ENCODE measurements at regions not wholly inside any gene's neighbourhood (a gene's known extent, or its start where the extent isn't known, plus 50 kb on each side); places are given as distances from the start of the nearest gene placed in this dataset.

DNA sequence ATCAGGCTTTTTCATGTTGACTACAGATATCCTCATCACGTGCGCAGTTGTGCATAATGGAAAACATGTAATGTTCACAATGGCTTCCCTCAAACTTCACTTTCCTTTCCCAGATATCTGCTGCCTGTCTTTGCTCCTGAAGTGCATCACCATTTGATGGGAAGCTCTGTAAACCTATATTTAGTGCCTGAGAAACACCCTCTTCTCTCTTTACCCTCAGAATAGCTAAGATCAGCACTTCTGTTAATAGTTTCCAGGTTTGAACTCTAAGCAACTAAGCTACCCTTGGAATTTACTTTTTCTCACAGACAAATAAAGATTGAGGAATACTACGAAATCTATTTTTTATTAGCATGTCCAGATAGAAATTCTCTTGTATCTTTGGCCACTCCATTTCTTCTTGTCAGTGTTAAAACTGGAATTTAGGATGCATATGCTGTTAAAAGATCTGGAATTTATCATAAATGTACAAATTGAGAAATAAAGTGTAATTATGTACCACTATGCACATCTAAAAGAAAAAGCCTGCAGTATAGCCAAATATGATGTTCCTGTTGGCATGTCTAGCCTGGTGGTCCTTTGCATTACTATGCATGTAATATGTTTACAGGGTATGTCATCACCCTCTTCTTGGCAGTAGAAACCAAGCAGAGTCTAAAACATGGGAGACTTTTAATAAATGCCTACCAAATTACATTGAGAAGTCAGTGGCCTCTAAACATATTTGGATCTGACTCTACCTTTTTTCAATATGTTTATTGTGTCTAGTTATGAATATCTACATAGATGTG lies 278.7 kb downstream of the FIGN start:
- no peak for DNase-seq (ENCODE audit: low spot score)

DNA sequence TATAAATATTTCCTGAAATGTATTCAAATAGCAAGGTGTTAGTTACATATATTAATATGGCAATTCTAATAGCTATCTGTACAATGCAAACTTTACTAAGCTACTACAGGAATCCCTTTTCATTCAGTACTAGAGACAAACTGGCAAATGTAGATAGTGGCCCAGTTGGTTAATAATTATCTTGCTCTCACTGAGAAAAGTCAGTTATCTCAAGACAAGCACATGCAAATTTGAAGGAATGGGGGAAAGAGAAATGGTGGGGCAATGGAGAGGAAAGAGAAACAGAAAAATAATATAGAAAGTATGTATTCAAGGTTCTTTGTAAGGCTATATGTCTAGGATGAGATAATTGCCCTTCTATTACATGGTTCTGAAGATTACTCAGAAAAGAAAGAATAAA lies 280.0 kb downstream of the FIGN start:
- no peak for DNase-seq (ENCODE audit: low spot score)

DNA sequence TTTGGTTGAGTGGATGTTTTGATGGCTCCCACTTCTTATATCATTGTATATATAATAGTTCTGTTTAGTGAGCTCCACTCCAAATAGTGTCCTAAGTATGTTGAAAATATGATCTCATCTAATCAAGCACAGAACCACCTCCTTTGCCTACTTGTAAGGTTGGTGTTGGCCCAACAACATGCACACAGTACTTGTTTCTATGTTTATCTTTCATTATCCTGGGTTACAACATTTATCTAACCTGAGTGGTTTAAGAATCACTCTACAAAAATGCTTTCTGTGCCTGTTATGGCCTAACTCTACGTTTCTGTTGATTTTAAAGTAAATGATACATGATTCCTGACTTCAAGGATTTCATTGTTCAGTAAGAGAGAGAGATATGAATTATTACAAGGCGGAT lies 281.9 kb downstream of the FIGN start:
- no peak for DNase-seq (ENCODE audit: low spot score)

DNA sequence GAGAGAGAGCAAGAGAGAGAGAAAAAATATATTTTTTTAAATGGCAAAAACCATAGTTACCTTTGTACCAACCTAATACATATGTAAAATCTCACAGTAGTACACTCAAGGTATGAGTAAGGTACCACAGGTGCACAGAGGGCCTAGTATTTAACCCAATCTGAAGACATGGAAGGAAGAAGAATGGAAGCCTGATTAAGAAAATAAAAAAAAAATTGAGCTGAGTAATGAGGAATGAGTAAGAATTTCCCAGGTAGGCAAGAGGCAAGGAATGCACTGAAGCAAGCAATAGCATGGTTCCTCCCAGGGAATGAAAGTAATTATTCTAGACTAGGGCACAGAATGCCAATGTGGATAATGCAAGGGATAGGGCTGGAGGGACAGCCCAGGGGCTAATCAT lies 294.2 kb downstream of the FIGN start:
- no peak for DNase-seq (ENCODE audit: low spot score)

DNA sequence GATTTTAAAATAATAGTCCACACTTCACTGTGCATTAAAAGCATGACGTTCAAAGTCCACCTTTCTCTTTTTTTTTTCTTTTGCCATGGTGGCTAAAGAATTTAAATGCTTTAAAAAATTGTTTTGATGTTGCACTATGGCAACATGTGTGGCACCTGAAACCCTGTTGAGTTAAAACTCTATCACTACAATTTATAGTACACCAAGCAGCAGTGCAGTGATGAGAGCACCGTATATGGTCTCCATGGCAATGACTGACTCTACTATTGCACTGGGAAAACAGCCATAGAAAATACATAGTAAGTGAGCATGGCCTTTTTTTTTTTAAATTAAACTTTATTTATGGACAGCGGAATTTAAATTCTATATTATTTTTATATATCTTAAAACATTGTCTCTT lies 298.8 kb downstream of the FIGN start:
- DNase-seq (ENCODE audit: low spot score): no peak

DNA sequence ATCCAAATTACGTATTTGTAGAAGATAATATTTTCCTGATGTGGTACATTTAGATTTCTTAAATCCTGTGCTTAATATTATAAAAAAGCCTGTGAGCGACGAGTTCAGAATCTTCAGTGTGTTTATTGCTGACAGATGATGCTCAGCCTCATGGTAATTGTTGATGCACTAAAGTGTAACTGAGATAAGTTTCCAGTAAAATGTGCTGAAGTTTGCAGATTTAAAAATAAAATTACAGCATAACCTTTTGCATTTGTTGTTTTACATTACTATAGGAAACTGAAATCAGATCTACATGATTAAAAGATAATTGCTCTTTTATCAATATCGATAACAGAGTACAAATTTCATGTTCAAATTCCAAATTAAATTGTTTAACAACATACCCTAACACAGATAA lies 307.6 kb downstream of the FIGN start:
- DNase-seq (ENCODE audit: low spot score): no peak

DNA sequence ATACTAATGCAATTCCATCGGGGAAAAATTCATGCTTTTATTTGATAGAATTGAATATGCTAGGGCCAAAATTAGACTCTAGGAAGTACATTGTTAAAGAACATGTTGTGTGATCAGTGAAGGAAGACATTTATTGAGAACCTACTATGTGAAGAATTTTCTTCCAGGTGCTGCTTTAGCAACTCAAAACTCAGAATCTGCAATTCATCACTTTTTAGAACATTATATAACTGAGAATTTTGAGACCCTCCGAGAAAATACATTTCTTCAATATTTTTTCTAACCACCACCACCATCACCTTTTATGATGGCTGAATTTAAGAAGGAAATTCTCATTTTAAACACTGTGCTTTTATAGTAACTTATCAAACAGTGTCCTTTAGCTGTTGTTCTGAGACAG lies 315.2 kb downstream of the FIGN start:
- no peak for DNase-seq (ENCODE audit: low spot score)

DNA sequence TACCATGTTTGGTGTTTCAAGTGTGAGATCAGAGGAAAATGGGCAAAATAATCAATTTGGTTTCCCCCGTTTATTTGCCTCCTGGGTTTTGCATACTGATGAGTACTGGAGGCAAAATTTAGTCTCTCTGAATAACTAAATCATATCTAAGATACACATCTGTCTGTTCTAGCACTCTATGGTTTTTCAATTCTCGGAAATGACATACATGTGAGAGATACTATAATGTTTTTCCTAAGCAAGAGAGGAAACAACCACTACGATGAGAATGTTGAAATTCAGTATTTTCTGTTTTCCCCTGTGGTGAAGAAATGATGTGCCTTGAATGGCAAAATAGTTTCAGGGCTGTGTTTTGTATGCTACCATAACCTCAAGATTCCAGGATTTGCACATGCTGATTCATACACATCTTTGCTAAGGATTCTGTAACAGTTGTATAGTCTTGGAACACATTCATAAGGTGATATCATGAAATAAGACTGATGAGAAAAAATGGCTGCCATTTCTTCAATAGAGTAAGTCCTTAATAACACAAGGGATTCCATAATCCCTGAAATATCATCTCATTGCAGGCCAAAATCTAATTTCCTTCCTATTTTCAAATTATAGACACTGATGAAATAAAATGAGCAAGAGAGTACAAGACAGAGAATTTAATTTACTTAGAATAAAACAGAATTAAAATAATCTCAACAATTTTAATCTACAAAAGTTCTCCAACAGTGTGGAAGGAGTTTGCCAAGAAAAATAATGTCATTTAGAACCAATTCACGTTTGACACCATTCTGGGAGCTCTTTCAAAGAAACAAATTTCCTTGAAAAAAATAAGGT lies 316.6 kb downstream of the FIGN start:
- DNase-seq (ENCODE audit: low spot score): no peak

DNA sequence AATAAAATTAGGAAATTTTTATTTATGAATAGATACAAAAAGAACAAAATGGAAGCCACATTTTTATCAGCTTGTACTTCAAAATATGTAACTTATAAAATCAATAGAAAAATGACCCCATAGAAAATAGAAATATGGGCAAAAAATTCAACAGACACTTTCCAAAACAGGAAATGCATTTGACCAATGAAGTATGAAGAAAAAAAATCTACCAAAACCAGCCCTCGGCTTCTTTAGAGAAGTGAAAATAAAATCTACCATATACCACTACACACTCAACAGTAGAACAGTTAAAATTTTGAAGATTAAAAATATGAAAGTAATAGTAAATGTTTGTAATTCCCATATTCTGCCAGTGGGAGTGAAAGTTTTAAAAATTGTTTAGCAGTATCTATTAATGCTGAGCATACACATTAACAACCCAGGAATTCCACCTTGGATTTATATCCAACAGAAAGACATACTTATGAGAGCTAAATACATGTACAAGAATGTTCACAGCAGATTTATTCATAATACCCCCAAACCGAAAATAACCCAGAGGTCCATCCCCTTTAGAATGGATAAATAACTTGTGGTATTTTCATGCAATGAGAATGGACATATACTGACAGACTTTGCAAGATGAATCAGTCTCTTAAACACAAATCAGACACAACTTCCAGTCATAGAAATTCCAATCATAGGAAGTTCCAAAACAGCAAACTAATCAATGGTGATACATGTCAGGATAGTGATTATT lies 318.0 kb downstream of the FIGN start:
- DNase-seq (ENCODE audit: low spot score): no peak

DNA sequence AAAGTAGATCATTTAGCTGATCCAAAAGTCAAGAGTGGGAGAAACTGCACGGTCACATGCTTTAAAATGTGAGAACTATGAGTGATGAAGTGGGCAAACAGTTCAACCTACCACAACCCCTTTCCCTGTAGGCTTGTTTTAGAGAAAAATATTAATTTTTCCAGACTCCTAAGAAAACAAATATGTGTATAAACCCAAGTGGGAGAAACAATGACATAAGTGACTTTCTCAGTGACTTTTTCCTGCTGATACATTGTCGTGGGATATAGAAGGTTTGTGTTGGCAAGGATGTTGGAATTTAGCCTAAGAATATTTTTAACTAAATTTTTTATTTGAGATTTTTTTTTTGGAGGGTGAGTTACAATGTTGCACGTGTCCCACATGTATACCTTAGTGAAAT lies 321.7 kb downstream of the FIGN start:
- no peak for DNase-seq (ENCODE audit: low spot score)

DNA sequence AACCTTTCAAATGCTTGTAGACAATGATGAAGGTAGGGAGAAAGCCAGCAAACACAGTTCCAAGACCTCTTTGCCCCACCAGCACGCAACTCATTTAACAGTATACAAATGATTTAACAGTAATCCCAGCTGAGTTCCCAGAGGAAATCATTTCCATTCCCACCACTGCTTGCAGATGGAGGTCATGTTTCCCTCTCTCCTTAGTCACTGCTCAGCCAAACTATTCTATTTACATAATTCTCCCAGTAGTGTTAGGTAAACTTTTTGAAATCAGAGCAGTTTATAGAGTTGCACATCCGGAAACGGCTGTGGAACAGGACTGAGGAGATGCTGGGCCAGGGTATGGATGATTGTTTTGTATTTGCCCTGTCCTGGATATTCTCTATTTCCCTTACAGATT lies 328.5 kb downstream of the FIGN start:
- DNase-seq (ENCODE audit: low spot score): no peak

DNA sequence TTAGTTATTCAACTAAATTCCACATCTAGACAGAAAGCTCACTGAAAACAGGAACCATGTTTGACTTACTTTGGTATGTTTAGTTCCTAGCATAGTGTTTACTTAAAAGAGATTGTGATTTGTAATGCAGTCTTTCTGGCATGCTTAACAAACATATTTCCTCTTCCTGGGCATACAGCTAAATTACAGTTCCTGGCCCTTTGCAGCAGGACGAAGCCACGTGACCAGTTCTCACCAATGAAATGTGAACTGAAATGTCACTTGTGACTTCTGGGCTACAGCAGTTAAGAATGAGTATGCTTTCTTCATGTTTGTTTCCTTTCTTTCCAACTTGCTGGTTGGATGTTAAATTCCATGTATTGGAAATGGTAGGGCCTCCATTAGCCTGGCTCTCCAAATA lies 330.5 kb downstream of the FIGN start:
- no peak for DNase-seq (ENCODE audit: low spot score)

DNA sequence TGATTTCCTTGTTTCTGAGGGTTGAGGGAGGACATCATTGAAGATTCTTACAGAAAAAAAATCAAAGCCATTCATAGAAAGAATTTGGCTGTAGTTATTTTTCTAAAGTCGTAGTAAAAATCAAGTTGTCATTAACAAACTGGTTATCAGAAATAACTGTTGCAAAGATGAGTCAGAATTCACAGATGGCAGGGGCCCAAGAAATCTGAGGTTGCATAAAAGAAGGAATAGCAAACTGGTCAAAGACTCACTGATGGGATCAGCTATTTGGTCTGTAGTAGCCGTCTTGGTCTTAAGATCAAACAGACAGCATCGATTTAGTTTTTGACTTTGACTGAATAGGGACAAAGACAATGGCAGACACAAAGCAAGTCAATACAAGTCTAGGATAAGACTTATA lies 334.3 kb downstream of the FIGN start:
- no peak for DNase-seq (ENCODE audit: low spot score)

DNA sequence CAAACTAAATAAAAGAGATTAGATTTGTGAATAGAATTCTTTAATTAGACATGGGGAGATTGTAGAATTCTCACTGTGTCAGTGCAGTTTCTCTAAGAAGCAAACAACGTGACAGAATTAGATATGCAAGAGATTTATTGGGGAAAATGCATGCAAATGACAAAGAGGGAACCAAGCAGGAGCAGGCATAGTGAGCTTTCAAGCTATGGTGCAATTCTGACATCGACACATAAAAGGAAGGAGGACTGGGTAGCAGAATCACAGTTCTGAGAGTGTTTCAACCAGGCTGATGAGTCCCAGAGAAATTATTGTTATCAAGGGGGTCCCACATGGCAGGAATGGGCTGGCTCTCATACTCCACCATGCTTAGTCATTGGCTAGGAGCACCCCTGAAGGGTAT lies 338.4 kb downstream of the FIGN start:
- DNase-seq (ENCODE audit: low spot score): no peak

DNA sequence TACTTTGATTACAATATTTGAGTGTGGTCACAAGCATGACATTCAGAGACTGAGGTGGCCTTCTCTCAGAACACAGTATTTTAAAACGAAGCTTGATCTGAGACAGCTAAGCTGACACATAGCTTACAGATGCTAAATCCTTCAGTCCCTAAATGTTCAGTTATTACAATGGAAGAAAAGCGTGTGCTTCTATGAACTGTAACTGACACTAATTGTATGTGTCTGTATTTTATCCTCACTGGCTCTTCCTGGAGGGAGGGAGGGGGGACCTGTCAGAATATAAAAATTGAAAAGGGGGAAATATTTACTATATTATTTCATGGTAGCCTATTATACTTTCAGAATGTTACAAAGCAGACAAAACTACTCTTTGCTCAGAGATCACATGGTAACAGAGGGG lies 340.2 kb downstream of the FIGN start:
- no peak for DNase-seq (ENCODE audit: low spot score)

DNA sequence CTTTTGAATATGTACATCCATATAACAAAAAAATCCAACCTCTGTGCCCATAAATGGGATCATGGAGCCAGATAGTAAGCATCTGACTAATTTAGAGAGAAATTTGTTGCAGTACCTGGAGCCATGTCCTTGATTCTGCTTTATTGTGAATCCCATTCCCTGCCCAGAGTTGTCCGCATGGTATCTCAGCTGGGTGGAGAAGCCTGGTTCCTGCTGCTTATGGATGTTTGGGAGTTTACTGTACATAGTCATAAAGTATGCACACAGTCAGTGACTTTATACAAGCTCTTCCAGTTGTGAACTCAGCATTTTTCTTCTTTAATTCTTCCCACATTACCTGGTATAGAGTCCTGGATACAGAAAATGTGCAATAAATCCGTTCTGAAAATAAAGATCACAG lies 346.0 kb downstream of the FIGN start:
- no peak for DNase-seq (ENCODE audit: low spot score)

DNA sequence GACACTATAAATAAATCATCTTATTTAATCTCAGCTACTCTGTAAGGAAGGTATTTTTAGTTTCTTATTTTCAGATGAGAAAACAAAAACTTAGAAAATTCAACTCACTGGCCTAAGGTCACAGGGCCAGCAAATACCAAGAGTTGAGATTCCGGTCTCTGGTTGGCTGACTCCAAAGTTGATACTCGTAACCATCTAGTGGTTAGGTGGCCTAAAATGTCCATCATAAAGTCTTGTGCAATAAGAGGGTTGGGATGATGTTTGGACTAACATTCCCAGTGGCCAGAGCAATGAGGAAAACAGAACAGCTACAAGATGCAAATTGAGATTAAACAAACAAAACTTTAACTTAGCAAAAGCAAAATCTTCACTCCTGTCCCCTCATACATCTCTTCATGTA lies 360.3 kb downstream of the FIGN start:
- no peak for DNase-seq (ENCODE audit: low spot score)

DNA sequence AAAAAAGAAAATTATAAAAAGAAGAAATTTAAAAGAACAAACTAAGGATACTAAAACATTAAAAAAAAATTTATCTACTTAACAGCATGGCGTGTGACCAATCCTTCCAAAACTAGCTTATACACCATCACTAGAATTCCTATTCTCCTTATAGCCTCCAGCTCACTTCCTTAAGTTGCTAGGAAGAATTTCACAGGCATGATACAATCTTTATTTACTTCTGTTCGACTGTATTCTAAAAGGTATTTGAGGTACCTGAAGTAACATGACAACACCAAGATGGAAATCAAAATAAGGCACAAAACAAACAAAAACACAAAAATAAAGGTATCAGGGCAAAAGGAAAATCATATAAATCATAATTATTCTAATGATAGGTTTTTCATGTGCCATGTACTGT lies 360.7 kb downstream of the FIGN start:
- DNase-seq (ENCODE audit: low spot score): no peak

DNA sequence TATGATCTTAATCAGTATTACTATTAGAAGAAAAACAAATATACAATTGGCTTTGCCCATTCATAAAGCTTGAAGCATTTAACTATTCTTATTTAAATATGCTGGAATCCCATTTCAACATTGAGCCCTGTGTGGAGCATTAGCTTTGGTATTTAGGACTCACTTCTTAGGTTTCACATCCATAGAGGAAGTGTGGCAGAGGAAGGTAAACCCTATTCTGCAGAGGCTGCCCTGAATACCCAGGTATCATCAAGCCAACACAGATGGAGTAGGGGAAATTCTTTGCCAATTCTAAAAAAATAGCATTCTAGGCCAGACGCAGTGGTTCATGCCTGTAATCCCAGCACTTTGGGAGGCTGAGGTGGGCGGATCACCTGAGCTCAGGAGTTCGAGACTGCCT lies 361.5 kb downstream of the FIGN start:
- no peak for DNase-seq (ENCODE audit: low spot score)

DNA sequence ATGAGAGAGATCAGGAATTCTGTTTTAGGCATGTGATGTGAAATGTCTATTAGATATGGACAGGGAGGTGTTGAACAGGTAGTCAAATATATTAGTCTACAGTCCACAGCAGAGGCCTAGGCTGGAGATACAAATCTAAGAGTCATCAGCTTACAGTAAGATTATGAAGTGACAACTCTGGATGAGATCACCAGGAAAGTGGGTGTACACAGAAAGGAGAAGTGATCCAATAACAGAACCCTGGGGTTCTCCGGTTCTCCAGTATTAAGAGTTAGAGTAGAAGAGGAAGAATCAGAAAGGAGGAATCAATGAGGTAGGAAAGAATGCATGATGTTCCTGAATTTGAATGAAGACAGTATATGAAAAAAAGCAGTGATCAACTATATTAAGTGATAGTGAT lies 362.3 kb downstream of the FIGN start:
- DNase-seq (ENCODE audit: low spot score): no peak

DNA sequence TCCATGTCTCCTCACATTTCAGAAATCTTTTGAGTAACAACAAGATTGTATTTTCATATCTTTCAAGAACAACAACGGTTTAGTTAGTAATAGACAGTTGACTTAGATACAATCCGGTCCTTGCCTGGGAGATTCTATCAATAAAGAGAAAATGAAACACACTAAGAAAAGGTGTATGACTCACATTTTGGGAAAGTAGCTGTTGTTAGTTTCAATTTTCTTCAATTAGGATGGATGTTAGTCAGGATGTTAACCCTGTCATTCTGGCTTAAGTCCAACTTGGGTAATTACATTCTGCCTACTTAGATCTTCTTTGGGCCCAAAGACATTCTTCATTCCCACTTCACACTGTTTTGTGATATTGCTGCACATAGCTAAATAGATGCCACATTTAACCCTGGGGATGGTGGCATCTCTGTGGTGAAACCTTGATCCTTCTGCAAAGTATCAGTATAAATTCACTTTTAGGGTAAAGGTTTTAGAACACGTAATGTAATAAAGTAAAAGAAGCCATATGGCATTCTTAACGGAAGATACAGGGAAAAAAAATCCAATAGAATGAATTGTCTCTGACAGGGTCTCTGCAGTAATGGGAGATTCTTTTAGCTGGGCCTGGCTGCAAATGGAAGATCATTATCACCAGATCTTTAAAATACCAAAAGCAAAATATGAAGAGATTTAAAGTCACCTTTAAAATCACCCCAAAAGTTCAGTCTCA lies 365.5 kb downstream of the FIGN start:
- DNase-seq (ENCODE audit: low spot score): no peak

DNA sequence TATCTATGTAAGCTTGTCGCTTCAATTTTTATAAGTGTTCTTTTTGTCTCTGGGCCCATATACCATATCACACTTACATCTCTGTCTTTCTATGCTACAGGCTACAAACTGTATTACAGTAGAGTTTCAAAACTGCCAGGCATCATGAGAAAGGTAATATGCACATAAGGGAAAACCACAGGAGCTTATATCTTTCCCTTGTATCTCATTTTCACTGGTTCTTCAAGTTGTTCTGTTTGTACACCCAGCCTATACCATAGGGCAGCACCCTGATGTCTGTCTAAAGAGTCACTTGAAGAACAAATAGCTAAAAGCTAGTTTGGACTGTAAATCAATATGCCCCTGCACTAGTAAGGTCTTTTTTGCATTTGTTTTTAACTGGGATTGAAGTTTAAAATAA lies 366.7 kb downstream of the FIGN start:
- no peak for DNase-seq (ENCODE audit: low spot score)

Data from pons (tissue), 1 donor.